Subcutaneous abdominal adipose tissue (tissue), 5 donors: ENCODE measurements at regions not wholly inside any gene's neighbourhood (a gene's known extent, or its start where the extent isn't known, plus 50 kb on each side); places are given as distances from the start of the nearest gene placed in this dataset.

ENCODE experiments used
- H3K27ac ChIP-seq: one replicate; pipeline ENCODE4 v1.7.0; 2013; ENCODE audit warnings: low read depth, mild to moderate bottlenecking, inconsistent platforms, low read length, moderate library complexity
- H3K27me3 ChIP-seq, 5 donors: one replicate each; pipeline ENCODE4 v1.7.0; 2013; ENCODE audit warnings: low read length in 5 of 5, inconsistent platforms in 1 of 5; ENCODE audit not compliant: control insufficient read depth in 5 of 5, insufficient read depth in 4 of 5
- H3K36me3 ChIP-seq, 5 donors: one replicate each; pipeline ENCODE4 v1.7.0; 2013; ENCODE audit warnings: low read length in 5 of 5; ENCODE audit not compliant: control insufficient read depth in 5 of 5, insufficient read depth in 5 of 5
- H3K4me1 ChIP-seq, 5 donors: one replicate each; pipeline ENCODE4 v1.7.0; 2013; ENCODE audit warnings: low read length in 5 of 5, mild to moderate bottlenecking in 3 of 5, moderate library complexity in 1 of 5; ENCODE audit not compliant: control insufficient read depth in 5 of 5, insufficient read depth in 5 of 5
- H3K4me3 ChIP-seq, 5 donors: one replicate each; pipeline ENCODE4 v1.7.0; 2013; ENCODE audit warnings: low read length in 5 of 5, low read depth in 1 of 5
- H3K9ac ChIP-seq, 5 donors: one replicate each; pipeline ENCODE4 v1.7.0; 2013; ENCODE audit warnings: low read length in 5 of 5, mild to moderate bottlenecking in 4 of 5, moderate library complexity in 3 of 5
- H3K9me3 ChIP-seq, 5 donors: one replicate each; pipeline ENCODE4 v1.7.0; 2013; ENCODE audit warnings: low read length in 5 of 5; ENCODE audit not compliant: control insufficient read depth in 5 of 5
- donor health status: healthy.
- donor health status: healthy.
- donor health status: healthy.
- donor health status: healthy.
- donor health status: healthy.

DNA sequence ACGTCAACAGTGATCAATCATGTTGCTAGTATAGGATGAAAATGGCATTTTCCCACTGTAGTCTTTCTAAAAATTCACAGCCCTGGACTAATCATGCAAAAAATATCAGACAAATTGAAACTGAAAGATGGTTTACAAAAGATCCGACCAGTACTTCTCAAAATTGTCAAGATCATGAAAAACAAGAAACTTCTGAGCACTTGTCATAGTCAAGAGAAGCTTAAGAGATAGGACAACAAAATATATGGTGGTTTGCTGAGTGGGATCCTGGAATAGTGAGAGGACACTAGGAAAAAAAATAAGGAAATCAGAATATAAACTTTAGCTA, 101.1 kb downstream of the NAA11 start:
- Histone ChIP-seq H3K9ac (no peak overlapping the region), H3K36me3 (no peaks in the 10 kb centered on the region), H3K27me3 (no peaks in the 10 kb centered on the region), H3K27ac (no peak overlapping the region), H3K9me3 (no peaks in the 10 kb centered on the region), H3K4me1 (peaks cover 0 to 4% (median 0%) of the 10 kb centered on the region in 5 donors), H3K4me3 (no peak overlapping the region)

GRCh38 chr4:79223993-79224776, 101.7 kb downstream of the NAA11 start:
- Histone ChIP-seq H3K27me3 (no peaks in the 10 kb centered on the region), H3K4me3 (no peak overlapping the region), H3K9ac (no peak overlapping the region), H3K9me3 (no peaks in the 10 kb centered on the region), H3K27ac (no peak overlapping the region), H3K4me1 (peaks cover 0 to 4% (median 0%) of the 10 kb centered on the region in 5 donors), H3K36me3 (no peaks in the 10 kb centered on the region)

- Histone ChIP-seq H3K4me3 (no peak overlapping the region), H3K9ac (no peak overlapping the region), H3K36me3 (no peaks in the 10 kb centered on the region), H3K4me1 (no peaks in the 10 kb centered on the region), H3K27me3 (no peaks in the 10 kb centered on the region), H3K27ac (no peak overlapping the region), H3K9me3 (no peaks in the 10 kb centered on the region)
These were observed 108.8 kb downstream of the NAA11 start for GRCh38 chr4:79217025-79217424.

DNA sequence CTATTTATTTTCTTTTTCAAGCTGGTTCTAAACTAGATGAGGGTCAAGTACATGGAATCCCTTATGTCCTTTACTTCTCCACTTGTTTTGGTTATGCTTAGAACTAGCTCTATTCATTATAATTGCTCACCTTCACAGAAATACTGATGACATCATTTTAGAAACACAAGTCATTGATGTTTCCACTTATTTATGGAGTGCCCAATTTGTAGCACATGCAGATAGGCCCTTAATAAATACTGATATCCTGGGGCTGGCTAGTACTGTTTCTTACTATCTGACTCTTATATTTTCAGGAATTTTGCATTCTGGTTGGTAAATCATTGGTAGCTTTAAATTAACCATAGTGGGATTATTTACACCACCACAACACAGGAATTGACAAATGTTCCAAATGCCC, 112.2 kb downstream of the NAA11 start:
- H3K27ac ChIP-seq, result no peak overlapping the region
- no peaks in the 10 kb centered on the region for H3K27me3 ChIP-seq
- H3K36me3 ChIP-seq, result no peaks in the 10 kb centered on the region
- no peak overlapping the region for H3K4me3 ChIP-seq
- H3K9me3 ChIP-seq, result no peaks in the 10 kb centered on the region
- H3K4me1 ChIP-seq, result peaks cover 0 to 4% (median 0%) of the 10 kb centered on the region in 5 donors
- no peak overlapping the region for H3K9ac ChIP-seq

- Histone ChIP-seq H3K27ac (no peak overlapping the region), H3K36me3 (no peaks in the 10 kb centered on the region), H3K4me3 (no peak overlapping the region), H3K4me1 (peaks cover 0 to 4% (median 0%) of the 10 kb centered on the region in 5 donors), H3K9ac (no peak overlapping the region), H3K27me3 (no peaks in the 10 kb centered on the region), H3K9me3 (no peaks in the 10 kb centered on the region)
These were observed 112.9 kb downstream of the NAA11 start for GRCh38 chr4:79213010-79213409.

DNA sequence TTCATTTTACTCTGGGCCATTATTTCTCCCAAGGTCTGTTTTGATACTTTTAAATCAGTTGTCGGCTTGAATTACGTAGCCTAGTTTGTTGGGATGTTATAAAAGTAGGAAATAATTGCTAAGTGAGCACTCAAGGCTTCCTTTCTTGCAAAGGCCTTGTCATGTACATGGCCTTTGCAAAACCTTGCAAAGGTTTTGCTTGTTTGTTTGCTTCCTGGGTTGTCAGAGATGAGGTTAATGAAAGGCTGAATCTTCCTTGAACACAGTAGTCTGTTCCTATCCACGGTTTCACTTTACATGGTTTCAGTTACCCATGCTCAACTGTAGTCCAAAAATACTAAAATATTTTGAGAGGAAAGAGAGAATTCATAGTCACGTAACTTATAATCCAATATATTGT, 113.5 kb downstream of the NAA11 start:
- H3K4me1 ChIP-seq, result peaks cover 0 to 4% (median 0%) of the 10 kb centered on the region in 5 donors
- H3K9me3 ChIP-seq, result no peaks in the 10 kb centered on the region
- no peaks in the 10 kb centered on the region for H3K36me3 ChIP-seq
- no peak overlapping the region for H3K9ac ChIP-seq
- H3K4me3 ChIP-seq, result no peak overlapping the region
- H3K27ac ChIP-seq, result no peak overlapping the region
- H3K27me3 ChIP-seq, result no peaks in the 10 kb centered on the region

DNA sequence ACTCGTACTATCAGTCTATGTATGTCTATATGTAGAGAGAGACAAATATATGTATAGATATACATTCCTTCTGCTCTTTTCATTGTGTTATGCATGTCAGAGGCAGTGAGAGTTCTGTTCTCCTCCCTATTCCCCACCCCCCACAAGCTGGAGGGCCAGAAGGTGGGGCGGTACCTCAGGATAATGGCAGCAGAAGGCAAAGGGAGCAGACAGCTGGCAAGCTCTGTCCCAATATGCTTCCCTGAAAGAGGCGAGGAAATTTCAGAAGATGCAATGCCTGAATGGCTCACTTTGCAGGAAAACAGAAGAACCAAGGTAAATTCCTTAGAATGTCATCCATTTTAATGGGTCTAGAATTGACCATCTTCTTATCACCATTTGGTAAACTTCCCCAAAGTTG, 114.4 kb downstream of the NAA11 start:
- Histone ChIP-seq H3K36me3 (no peaks in the 10 kb centered on the region), H3K27me3 (no peaks in the 10 kb centered on the region), H3K9ac (no peak overlapping the region), H3K9me3 (peaks cover 0 to 2% (median 0%) of the 10 kb centered on the region in 5 donors), H3K4me3 (no peak overlapping the region), H3K4me1 (peaks cover 0 to 4% (median 0%) of the 10 kb centered on the region in 5 donors), H3K27ac (no peak overlapping the region)

- Histone ChIP-seq H3K36me3 (no peaks in the 10 kb centered on the region), H3K27me3 (no peaks in the 10 kb centered on the region), H3K4me1 (peaks cover 0 to 4% (median 0%) of the 10 kb centered on the region in 5 donors), H3K4me3 (no peak overlapping the region), H3K9ac (no peak overlapping the region), H3K27ac (no peak overlapping the region), H3K9me3 (peaks cover 0 to 5% (median 0%) of the 10 kb centered on the region in 5 donors)
These were observed 115.2 kb downstream of the NAA11 start for GRCh38 chr4:79210636-79211049.

DNA sequence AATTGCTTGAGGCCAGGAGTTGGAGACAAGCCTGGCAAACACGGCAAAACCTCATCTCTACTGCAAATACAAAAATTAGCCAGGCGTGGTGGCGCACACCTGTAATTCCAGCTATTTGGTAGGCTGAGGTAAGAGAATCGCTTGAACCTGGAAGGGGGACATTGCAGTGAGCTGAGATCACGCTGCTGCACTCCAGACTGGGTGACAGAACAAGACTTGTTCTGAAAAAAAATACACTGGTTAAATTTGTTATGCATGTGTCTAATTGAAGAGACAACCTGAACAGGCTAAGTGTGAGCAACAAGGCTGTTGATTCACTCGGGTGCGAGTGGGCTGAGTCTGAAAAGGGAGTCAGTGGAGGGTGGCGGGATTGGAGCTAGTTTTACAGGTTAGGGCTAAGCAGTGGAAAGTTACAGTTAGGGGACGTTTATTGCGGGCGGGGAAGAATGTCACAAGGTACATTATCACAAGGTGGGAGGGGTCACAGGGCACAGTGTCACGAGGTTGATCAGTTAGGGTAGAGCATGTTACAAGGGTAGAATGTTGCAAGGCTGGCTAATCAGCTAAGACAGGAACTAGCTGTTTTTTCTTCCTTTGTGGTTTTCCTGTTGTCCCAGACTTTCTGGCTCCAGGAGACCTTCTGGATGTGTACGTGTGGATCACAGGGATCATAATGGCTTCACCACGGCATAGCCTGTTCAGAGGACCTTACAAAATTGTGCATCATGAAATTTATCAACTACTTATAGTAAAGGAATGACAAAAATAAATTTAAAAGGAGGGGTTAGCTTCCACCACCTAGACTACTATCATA, 115.8 kb downstream of the NAA11 start:
- Histone ChIP-seq H3K4me1 (peaks cover 0 to 4% (median 0%) of the 10 kb centered on the region in 5 donors), H3K4me3 (no peak overlapping the region), H3K9ac (no peak overlapping the region), H3K27ac (no peak overlapping the region), H3K27me3 (no peaks in the 10 kb centered on the region), H3K36me3 (no peaks in the 10 kb centered on the region), H3K9me3 (peaks cover 0 to 5% (median 0%) of the 10 kb centered on the region in 5 donors)

DNA sequence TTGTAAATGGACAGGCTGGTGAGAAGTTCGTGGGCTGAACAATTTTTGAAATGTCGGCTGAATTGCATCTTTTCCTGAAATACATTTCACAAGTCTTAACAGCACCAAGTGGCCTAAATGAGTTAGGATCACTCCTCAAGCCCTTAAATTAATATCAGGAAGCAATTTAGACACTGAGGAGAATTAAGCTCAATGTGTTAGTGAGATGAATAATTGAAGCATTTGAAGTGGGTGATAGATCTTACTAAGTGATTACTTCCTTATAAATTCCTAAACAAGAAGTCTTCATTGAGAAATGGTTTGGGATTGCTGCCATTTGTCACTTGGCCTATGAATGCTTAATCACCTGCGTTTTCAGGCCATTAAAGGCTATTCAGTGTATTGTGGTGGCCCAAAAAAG, 116.8 kb downstream of the NAA11 start:
- Histone ChIP-seq H3K27me3 (no peaks in the 10 kb centered on the region), H3K4me3 (no peak overlapping the region), H3K9ac (no peak overlapping the region), H3K9me3 (peaks cover 0 to 5% (median 0%) of the 10 kb centered on the region in 5 donors), H3K4me1 (peaks cover 0 to 4% (median 0%) of the 10 kb centered on the region in 5 donors), H3K27ac (no peak overlapping the region), H3K36me3 (no peaks in the 10 kb centered on the region)
